ENCODE measurements at regions not wholly inside any gene's neighbourhood (a gene's known extent, or its start where the extent isn't known, plus 50 kb on each side); places are given as distances from the start of the nearest gene placed in this dataset.

- no peak for TF ChIP-seq RNF2 (conservative IDR thresholded peaks at IDR 0.05; ENCODE audit: low read depth)
- TF ChIP-seq KDM6A (CRISPR knock-in tag; IDR thresholded peaks at IDR 0.05; ENCODE audit: low read depth), result peak; percentile 98
- no peak for TF ChIP-seq ZNF224 (CRISPR knock-in tag; IDR thresholded peaks at IDR 0.05)
- TF ChIP-seq SPEN (CRISPR knock-in tag; IDR thresholded peaks at IDR 0.05; ENCODE audit: low read depth), result peak; percentile 47; the same call in 1 of the 2 replicates
- no peak for TF ChIP-seq POLR2A (IDR thresholded peaks at IDR 0.05; ENCODE audit: insufficient read depth in 1 of 2, low read depth in 2 of 2, low read length in 2 of 2)
- TF ChIP-seq, protein P1, sequence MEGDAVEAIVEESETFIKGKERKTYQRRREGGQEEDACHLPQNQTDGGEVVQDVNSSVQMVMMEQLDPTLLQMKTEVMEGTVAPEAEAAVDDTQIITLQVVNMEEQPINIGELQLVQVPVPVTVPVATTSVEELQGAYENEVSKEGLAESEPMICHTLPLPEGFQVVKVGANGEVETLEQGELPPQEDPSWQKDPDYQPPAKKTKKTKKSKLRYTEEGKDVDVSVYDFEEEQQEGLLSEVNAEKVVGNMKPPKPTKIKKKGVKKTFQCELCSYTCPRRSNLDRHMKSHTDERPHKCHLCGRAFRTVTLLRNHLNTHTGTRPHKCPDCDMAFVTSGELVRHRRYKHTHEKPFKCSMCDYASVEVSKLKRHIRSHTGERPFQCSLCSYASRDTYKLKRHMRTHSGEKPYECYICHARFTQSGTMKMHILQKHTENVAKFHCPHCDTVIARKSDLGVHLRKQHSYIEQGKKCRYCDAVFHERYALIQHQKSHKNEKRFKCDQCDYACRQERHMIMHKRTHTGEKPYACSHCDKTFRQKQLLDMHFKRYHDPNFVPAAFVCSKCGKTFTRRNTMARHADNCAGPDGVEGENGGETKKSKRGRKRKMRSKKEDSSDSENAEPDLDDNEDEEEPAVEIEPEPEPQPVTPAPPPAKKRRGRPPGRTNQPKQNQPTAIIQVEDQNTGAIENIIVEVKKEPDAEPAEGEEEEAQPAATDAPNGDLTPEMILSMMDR (CRISPR knock-in tag; IDR thresholded peaks at IDR 0.05), result no peak
- TF ChIP-seq CBFB (CRISPR knock-in tag; IDR thresholded peaks at IDR 0.05), result 0 out of 2 replicates have a peak, but pooled peaks have one; percentile 46
- TF ChIP-seq, protein P2, sequence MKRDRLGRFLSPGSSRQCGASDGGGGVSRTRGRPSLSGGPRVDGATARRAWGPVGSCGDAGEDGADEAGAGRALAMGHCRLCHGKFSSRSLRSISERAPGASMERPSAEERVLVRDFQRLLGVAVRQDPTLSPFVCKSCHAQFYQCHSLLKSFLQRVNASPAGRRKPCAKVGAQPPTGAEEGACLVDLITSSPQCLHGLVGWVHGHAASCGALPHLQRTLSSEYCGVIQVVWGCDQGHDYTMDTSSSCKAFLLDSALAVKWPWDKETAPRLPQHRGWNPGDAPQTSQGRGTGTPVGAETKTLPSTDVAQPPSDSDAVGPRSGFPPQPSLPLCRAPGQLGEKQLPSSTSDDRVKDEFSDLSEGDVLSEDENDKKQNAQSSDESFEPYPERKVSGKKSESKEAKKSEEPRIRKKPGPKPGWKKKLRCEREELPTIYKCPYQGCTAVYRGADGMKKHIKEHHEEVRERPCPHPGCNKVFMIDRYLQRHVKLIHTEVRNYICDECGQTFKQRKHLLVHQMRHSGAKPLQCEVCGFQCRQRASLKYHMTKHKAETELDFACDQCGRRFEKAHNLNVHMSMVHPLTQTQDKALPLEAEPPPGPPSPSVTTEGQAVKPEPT (CRISPR knock-in tag; IDR thresholded peaks at IDR 0.05; ENCODE audit: low read depth), result no peak
- TF ChIP-seq ZBTB20 (CRISPR knock-in tag; IDR thresholded peaks at IDR 0.05; ENCODE audit: borderline replicate concordance, low read depth), result peak; percentile 96; the same call in 1 of the 2 replicates
- peak; percentile 85 for TF ChIP-seq TARDBP (CRISPR knock-in tag; IDR thresholded peaks at IDR 0.05)
These were observed 215.5 kb upstream of the USP25 start for GRCh38 chr21:15514073-15514946.
